GM12874 (cell line): ENCODE measurements at regions not wholly inside any gene's neighbourhood (a gene's known extent, or its start where the extent isn't known, plus 50 kb on each side); places are given as distances from the start of the nearest gene placed in this dataset.

Experiments
- CTCF ChIP-seq: IDR thresholded peaks from 2 replicates; pipeline ENCODE4 v1.5.1; 2011; ENCODE audit warnings: low read depth, mild to moderate bottlenecking, control low read depth, low read length, moderate library complexity; ENCODE audit not compliant: insufficient read depth

GRCh38 chr5:159553792-159554191 is 223.5 kb upstream of the IL12B start:
- TF ChIP-seq CTCF = no peak

- no peak for TF ChIP-seq CTCF
These were observed 224.8 kb upstream of the IL12B start for GRCh38 chr5:159555084-159555483.

- no peak for TF ChIP-seq CTCF
These were observed 229.1 kb upstream of the IL12B start for GRCh38 chr5:159559337-159559736.

GRCh38 chr5:159560088-159560487 is 229.8 kb upstream of the IL12B start:
- TF ChIP-seq CTCF = no peak

GRCh38 chr5:159564031-159564430 is 233.7 kb upstream of the IL12B start:
- no peak for TF ChIP-seq CTCF

GRCh38 chr5:159566832-159567231 is 236.5 kb upstream of the IL12B start:
- no peak for TF ChIP-seq CTCF

GRCh38 chr5:159567461-159567860 is 237.2 kb upstream of the IL12B start:
- TF ChIP-seq CTCF = no peak
